ENCODE measurements at regions not wholly inside any gene's neighbourhood (a gene's known extent, or its start where the extent isn't known, plus 50 kb on each side); places are given as distances from the start of the nearest gene placed in this dataset.
"Not testable (repeated sequence)": the region's sequence is repeated elsewhere in the genome, so short reads cannot be mapped to it uniquely, and the experiment has no call there.

DNA sequence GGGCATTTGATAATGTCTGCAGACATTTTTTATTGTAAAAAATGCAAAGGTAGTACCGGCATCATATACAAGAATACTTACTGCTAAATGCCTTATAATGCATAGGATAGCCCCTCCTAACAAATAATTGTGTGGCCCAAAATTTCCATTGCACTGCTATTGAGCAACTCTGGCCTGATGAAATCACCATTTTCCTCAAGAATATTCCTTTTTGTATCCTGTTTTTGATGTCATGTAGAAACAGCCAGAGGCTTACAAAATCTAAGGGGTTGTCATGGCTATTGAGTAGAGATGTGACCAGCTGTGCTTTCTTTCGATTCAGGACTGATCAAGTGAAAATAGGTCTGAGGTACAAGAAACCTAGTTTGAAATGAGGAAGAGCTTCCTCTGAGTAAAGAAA lies 854.3 kb downstream of the KCNA4 start:
- Mint-ChIP-seq H3K27ac (no peak overlapping the region), H3K36me3 (ENCODE audit: low read depth) (no peaks in the 10 kb centered on the region), H3K4me3 (no peak overlapping the region), H3K4me1 (no peaks in the 10 kb centered on the region), H3K9me3 (peaks cover 2% of the 10 kb centered on the region), H3K27me3 (no peaks in the 10 kb centered on the region)
- DNase-seq = no peak
- TF ChIP-seq CTCF (IDR thresholded peaks at IDR 0.05) = no peak
- no peak for ATAC-seq (ENCODE audit: low read depth)
- POLR2A ChIA-PET = no interaction called here
- intact Hi-C loops (cut with micrococcal nuclease) = no loop called here
- CTCF ChIA-PET = no interaction called here

- Mint-ChIP-seq H3K36me3 (ENCODE audit: low read depth) (no peaks in the 10 kb centered on the region), H3K9me3 (peaks cover 5% of the 10 kb centered on the region), H3K27me3 (no peaks in the 10 kb centered on the region), H3K4me1 (no peaks in the 10 kb centered on the region), H3K27ac (no peak overlapping the region), H3K4me3 (no peak overlapping the region)
- no peak for ATAC-seq (ENCODE audit: low read depth)
- no peak for DNase-seq
- intact Hi-C loops (cut with micrococcal nuclease) = no loop called here
- POLR2A ChIA-PET = no interaction called here
- TF ChIP-seq CTCF (IDR thresholded peaks at IDR 0.05) = no peak
- CTCF ChIA-PET = no interaction called here
Measured at GRCh38 chr11:29161191-29161590, 855.6 kb downstream of the KCNA4 start.

- no peak for TF ChIP-seq CTCF (IDR thresholded peaks at IDR 0.05)
- no peak overlapping the region for H3K4me3 Mint-ChIP-seq
- no peak overlapping the region for H3K27ac Mint-ChIP-seq
- intact Hi-C loops (cut with micrococcal nuclease) = no loop called here
- ChIA-PET CTCF (no interaction called here), POLR2A (no interaction called here)
- ATAC-seq (ENCODE audit: low read depth) (no peak), DNase-seq (no peak)
- H3K4me1 Mint-ChIP-seq = no peaks in the 10 kb centered on the region
- no peaks in the 10 kb centered on the region for H3K27me3 Mint-ChIP-seq
- peaks cover 5% of the 10 kb centered on the region for H3K9me3 Mint-ChIP-seq
- H3K36me3 Mint-ChIP-seq (ENCODE audit: low read depth) = no peaks in the 10 kb centered on the region
Measured at GRCh38 chr11:29159552-29160465, 857.0 kb downstream of the KCNA4 start.

GRCh38 chr11:29153078-29153477 lies 863.8 kb downstream of the KCNA4 start:
- no peak for TF ChIP-seq CTCF (IDR thresholded peaks at IDR 0.05)
- CTCF ChIA-PET = no interaction called here
- Mint-ChIP-seq H3K4me1 (no peaks in the 10 kb centered on the region), H3K27ac (no peak overlapping the region), H3K9me3 (peaks cover 8% of the 10 kb centered on the region), H3K27me3 (no peaks in the 10 kb centered on the region), H3K4me3 (no peak overlapping the region), H3K36me3 (ENCODE audit: low read depth) (no peaks in the 10 kb centered on the region)
- ATAC-seq (ENCODE audit: low read depth) (no peak), DNase-seq (no peak)
- intact Hi-C loops (cut with micrococcal nuclease) = no loop called here
- POLR2A ChIA-PET = no interaction called here

DNA sequence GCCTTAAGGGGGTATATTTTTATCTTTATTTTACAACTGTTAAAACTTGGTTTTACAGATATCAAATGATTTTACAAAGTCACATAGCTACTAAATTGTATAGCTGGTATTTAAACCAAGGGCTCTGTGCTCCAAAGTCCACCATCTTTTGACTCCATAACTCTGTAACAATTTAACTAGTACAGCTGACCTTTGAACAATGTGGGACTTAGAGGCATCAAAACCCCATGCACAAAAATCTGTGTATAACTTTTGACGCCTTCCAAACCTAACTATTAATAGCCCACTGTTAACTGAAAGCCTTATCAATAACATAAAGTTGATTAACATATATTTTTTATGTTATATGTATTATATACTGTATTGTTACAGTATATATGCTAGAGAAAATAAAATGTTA lies 874.3 kb downstream of the KCNA4 start:
- DNase-seq, POLR2A ChIA-PET: not testable (repeated sequence)

More for the DNA sequence above, 874.3 kb downstream of the KCNA4 start:
- H3K9me3 Mint-ChIP-seq; H3K4me1 Mint-ChIP-seq; H3K27me3 Mint-ChIP-seq; ATAC-seq (ENCODE audit: low read depth); H3K4me3 Mint-ChIP-seq; CTCF ChIA-PET; H3K27ac Mint-ChIP-seq; intact Hi-C loops (cut with micrococcal nuclease); H3K36me3 Mint-ChIP-seq (ENCODE audit: low read depth): not testable (repeated sequence)
